K562 (cell line): ENCODE measurements at regions not wholly inside any gene's neighbourhood (a gene's known extent, or its start where the extent isn't known, plus 50 kb on each side); places are given as distances from the start of the nearest gene placed in this dataset.

Source experiments
- CBFA2T2 ChIP-seq: fragments of 450-650 bp; conservative IDR thresholded peaks from 2 replicates; pipeline ENCODE4 v1.6.1; 2017; ENCODE audit warnings: mild to moderate bottlenecking
- DACH1 ChIP-seq: fragments of 450-650 bp; IDR thresholded peaks from 2 replicates; pipeline ENCODE4 v1.6.1; 2018; ENCODE audit not compliant: partially characterized antibody
- EP300 ChIP-seq: IDR thresholded peaks from 2 replicates; pipeline ENCODE4 v1.6.1; 2012; ENCODE audit warnings: low read length, improper control_type of control experiment
- POLR2A ChIP-seq: fragments of 450-650 bp; conservative IDR thresholded peaks from 2 replicates; pipeline ENCODE4 v1.6.1; 2016
- RNF2 ChIP-seq: sonication (generic); IDR thresholded peaks from 2 replicates; pipeline ENCODE4 v1.6.1; 2016
- SAFB2 ChIP-seq: fragments of 200-400 bp; formaldehyde crosslinking; IDR thresholded peaks from 2 replicates; pipeline ENCODE4 v1.6.1; 2018; ENCODE audit warnings: borderline replicate concordance, low read length, low read depth, moderate library complexity; ENCODE audit not compliant: severe bottlenecking
- SRSF3 ChIP-seq: fragments of 200-400 bp; formaldehyde crosslinking; IDR thresholded peaks from 2 replicates; pipeline ENCODE4 v1.6.1; 2016; ENCODE audit warnings: mild to moderate bottlenecking, low read length, moderate library complexity; ENCODE audit not compliant: insufficient read depth
- TCF7L2 ChIP-seq: fragments of 150-350 bp; IDR thresholded peaks from 2 replicates; pipeline ENCODE4 v1.6.1; 2016; ENCODE audit warnings: low read depth, mild to moderate bottlenecking, low read length, moderate library complexity
- ZNF143 ChIP-seq: sonication (generic); formaldehyde crosslinking; IDR thresholded peaks from 2 replicates; pipeline ENCODE4 v1.9.0; 2022; ENCODE audit warnings: mild to moderate bottlenecking, missing genetic modification reagents
- ZNF263 ChIP-seq: sonication (generic); formaldehyde crosslinking; IDR thresholded peaks from 2 replicates; pipeline ENCODE4 v1.8.0; 2022; ENCODE audit warnings: mild to moderate bottlenecking, missing genetic modification reagents, borderline replicate concordance
- TF ChIP-seq, protein P1 (sequence below), 3 experiments: IDR thresholded peaks in 2 of 3; conservative IDR thresholded peaks in 1 of 3; 2 replicates each; pipeline ENCODE4 v1.5.1; 2011 to 2012; ENCODE audit warnings: low read length in 3 of 3, mild to moderate bottlenecking in 3 of 3, control low read depth in 2 of 3, improper control_type of control experiment in 1 of 3, inconsistent platforms in 1 of 3, low read depth in 1 of 3, mixed read lengths in 1 of 3, moderate library complexity in 1 of 3; ENCODE audit not compliant: insufficient read depth in 2 of 3

DNA sequence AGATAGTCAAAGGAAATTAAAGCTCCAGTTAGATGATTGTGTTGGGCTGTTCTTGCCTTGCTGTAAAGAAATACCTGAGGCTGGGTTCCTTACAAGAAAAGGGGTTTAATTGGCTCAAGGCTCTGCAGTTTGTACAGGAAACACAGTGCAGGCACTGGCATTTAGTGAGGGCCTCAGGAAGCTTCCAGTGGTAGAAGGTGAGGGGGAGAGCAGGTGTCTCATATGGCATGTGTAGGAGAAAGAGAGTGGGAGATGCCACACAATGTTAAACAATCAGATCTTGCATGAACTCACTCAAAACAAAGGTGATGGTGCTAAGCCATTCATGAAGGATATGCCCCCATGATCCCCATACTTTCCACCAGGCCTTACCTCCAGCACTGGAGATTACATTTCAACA, 493.5 kb upstream of the IMPG1 start:
- TF ChIP-seq EP300 = no peak
- TF ChIP-seq TCF7L2 = no peak
- no peak for TF ChIP-seq SRSF3
- no peak for TF ChIP-seq ZNF263 (CRISPR knock-in tag)
- TF ChIP-seq POLR2A = no peak
- TF ChIP-seq CBFA2T2 = no peak
- TF ChIP-seq SAFB2 = no peak
- TF ChIP-seq, protein P1, sequence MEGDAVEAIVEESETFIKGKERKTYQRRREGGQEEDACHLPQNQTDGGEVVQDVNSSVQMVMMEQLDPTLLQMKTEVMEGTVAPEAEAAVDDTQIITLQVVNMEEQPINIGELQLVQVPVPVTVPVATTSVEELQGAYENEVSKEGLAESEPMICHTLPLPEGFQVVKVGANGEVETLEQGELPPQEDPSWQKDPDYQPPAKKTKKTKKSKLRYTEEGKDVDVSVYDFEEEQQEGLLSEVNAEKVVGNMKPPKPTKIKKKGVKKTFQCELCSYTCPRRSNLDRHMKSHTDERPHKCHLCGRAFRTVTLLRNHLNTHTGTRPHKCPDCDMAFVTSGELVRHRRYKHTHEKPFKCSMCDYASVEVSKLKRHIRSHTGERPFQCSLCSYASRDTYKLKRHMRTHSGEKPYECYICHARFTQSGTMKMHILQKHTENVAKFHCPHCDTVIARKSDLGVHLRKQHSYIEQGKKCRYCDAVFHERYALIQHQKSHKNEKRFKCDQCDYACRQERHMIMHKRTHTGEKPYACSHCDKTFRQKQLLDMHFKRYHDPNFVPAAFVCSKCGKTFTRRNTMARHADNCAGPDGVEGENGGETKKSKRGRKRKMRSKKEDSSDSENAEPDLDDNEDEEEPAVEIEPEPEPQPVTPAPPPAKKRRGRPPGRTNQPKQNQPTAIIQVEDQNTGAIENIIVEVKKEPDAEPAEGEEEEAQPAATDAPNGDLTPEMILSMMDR (IDR thresholded peaks at IDR 0.05 in 2 of 3, conservative IDR thresholded peaks at IDR 0.05 in 1 of 3; ENCODE audit: insufficient read depth in 2 of 3, low read depth in 1 of 3, low read length in 3 of 3) = no peak
- no peak for TF ChIP-seq DACH1
- no peak for TF ChIP-seq ZNF143 (CRISPR knock-in tag)
- no peak for TF ChIP-seq RNF2
